GM23338 (cell line): ENCODE measurements at regions not wholly inside any gene's neighbourhood (a gene's known extent, or its start where the extent isn't known, plus 50 kb on each side); places are given as distances from the start of the nearest gene placed in this dataset.

ENCODE experiments used
- ATAC-seq: fragments of 200-7000 bp; cut with Tn5 transposase; 3 replicates; pipeline ENCODE4 v1.9.1; 2020
- DNase-seq: peaks from one replicate; pipeline ENCODE4 v3.0.0-alpha.2; 2015; ENCODE audit warnings: low spot score
- H2AFZ ChIP-seq: fragments of 200-600 bp; sonication (generic); 2 replicates; pipeline ENCODE4 v1.8.0; 2016; ENCODE audit warnings: antibody characterized with exemption, mild to moderate bottlenecking, moderate library complexity
- H3F3A ChIP-seq: fragments of 200-600 bp; sonication (generic); replicated peaks from 2 replicates; pipeline ENCODE4 v1.8.0; 2017; ENCODE audit warnings: antibody characterized with exemption, mixed run types, low read depth
- H3K27ac ChIP-seq: fragments of 200-600 bp; sonication (generic); 2 replicates; pipeline ENCODE4 v1.6.1; 2016; ENCODE audit warnings: low read depth
- H3K27me3 ChIP-seq: fragments of 200-600 bp; sonication (generic); 2 replicates; pipeline ENCODE4 v1.8.0; 2016; ENCODE audit warnings: mild to moderate bottlenecking, mixed run types, moderate library complexity; ENCODE audit not compliant: insufficient read depth
- H3K36me3 ChIP-seq: fragments of 200-600 bp; sonication (generic); 2 replicates; pipeline ENCODE4 v1.8.0; 2016; ENCODE audit warnings: mild to moderate bottlenecking; ENCODE audit not compliant: insufficient read depth
- H3K4me1 ChIP-seq: fragments of 200-600 bp; sonication (generic); 2 replicates; pipeline ENCODE4 v1.8.0; 2016; ENCODE audit warnings: mild to moderate bottlenecking, moderate library complexity; ENCODE audit not compliant: insufficient read depth
- H3K4me2 ChIP-seq: fragments of 200-600 bp; sonication (generic); 2 replicates; pipeline ENCODE4 v1.7.1; 2017; ENCODE audit warnings: mixed run types
- H3K4me3 ChIP-seq: fragments of 200-600 bp; sonication (generic); 2 replicates; pipeline ENCODE4 v1.6.1; 2016; ENCODE audit warnings: mixed run types
- H3K79me2 ChIP-seq: fragments of 200-600 bp; sonication (generic); replicated peaks from 2 replicates; pipeline ENCODE4 v1.8.0; 2017; ENCODE audit warnings: mild to moderate bottlenecking; ENCODE audit not compliant: insufficient read depth
- H3K9me2 ChIP-seq: fragments of 200-600 bp; sonication (generic); 2 replicates; pipeline ENCODE4 v1.8.0; 2017; ENCODE audit not compliant: insufficient read depth
- H4K20me1 ChIP-seq: fragments of 200-600 bp; sonication (generic); replicated peaks from 2 replicates; pipeline ENCODE4 v1.8.0; 2017; ENCODE audit warnings: mild to moderate bottlenecking; ENCODE audit not compliant: insufficient read depth
- H3K27ac Mint-ChIP-seq: 2 replicates; pipeline ENCODE4 v1.8.0; 2020; ENCODE audit warnings: inconsistent platforms, mild to moderate bottlenecking, moderate library complexity, mixed read lengths
- H3K27me3 Mint-ChIP-seq: 3 replicates; pipeline ENCODE4 v1.8.0; 2022; ENCODE audit warnings: low read depth, mild to moderate bottlenecking, moderate library complexity, mixed read lengths, inconsistent platforms; ENCODE audit not compliant: insufficient read depth, poor library complexity
- H3K36me3 Mint-ChIP-seq: 3 replicates; pipeline ENCODE4 v1.8.0; 2021; ENCODE audit warnings: low read depth, mild to moderate bottlenecking, inconsistent platforms, moderate library complexity, mixed read lengths
- H3K4me1 Mint-ChIP-seq: 3 replicates; pipeline ENCODE4 v1.8.0; 2020; ENCODE audit warnings: mild to moderate bottlenecking, inconsistent platforms, mixed read lengths
- H3K4me3 Mint-ChIP-seq: 3 replicates; pipeline ENCODE4 v1.8.0; 2021; ENCODE audit warnings: moderate library complexity, mild to moderate bottlenecking, inconsistent platforms, mixed read lengths
- H3K9me3 Mint-ChIP-seq: 3 replicates; pipeline ENCODE4 v1.8.0; 2020; ENCODE audit warnings: moderate library complexity, mild to moderate bottlenecking, inconsistent platforms, mixed read lengths
- CREB1 ChIP-seq: fragments of 250-450 bp; sonication (Bioruptor Pico); IDR thresholded peaks from 2 replicates; pipeline ENCODE4 v1.5.0; 2020; ENCODE audit warnings: low read depth, mild to moderate bottlenecking, moderate library complexity
- CTCF ChIP-seq, 2 experiments: fragments of 200-600 bp in 1 of 2; sonication (generic) in 1 of 2; conservative IDR thresholded peaks; 2 replicates each; pipeline versions ENCODE4 v1.5.1 to v1.6.1; 2016 to 2017; ENCODE audit warnings: antibody characterized with exemption in 2 of 2, low read depth in 2 of 2, mild to moderate bottlenecking in 2 of 2, moderate library complexity in 1 of 2
- ETS1 ChIP-seq: IDR thresholded peaks from 2 replicates; pipeline ENCODE4 v1.6.1; 2016; ENCODE audit warnings: antibody characterized with exemption
- EZH2 ChIP-seq: fragments of 200-600 bp; sonication (generic); IDR thresholded peaks from one replicate; pipeline ENCODE4 v1.8.0; 2017; ENCODE audit warnings: antibody characterized with exemption, mild to moderate bottlenecking, low read depth; ENCODE audit not compliant: unreplicated experiment
- EZH2phosphoT487 ChIP-seq: fragments of 200-600 bp; sonication (generic); IDR thresholded peaks from one replicate; pipeline ENCODE4 v1.8.1; 2018; ENCODE audit warnings: antibody characterized with exemption; ENCODE audit not compliant: unreplicated experiment
- JUNB ChIP-seq: IDR thresholded peaks from one replicate; pipeline ENCODE4 v1.6.1; 2016; ENCODE audit warnings: antibody characterized with exemption; ENCODE audit not compliant: unreplicated experiment
- NANOG ChIP-seq: IDR thresholded peaks from 2 replicates; pipeline ENCODE4 v1.6.1; 2016; ENCODE audit warnings: antibody characterized with exemption, borderline replicate concordance
- POLR2AphosphoS5 ChIP-seq: IDR thresholded peaks from 2 replicates; pipeline ENCODE4 v1.6.1; 2016; ENCODE audit warnings: antibody characterized with exemption, low read depth
- REST ChIP-seq: IDR thresholded peaks from one replicate; pipeline ENCODE4 v1.6.1; 2018; ENCODE audit warnings: antibody characterized with exemption; ENCODE audit not compliant: unreplicated experiment
- STAT1 ChIP-seq: IDR thresholded peaks from one replicate; pipeline ENCODE4 v1.6.1; 2016; ENCODE audit warnings: antibody characterized with exemption; ENCODE audit not compliant: unreplicated experiment
- ZNF114 ChIP-seq: fragments of 250-450 bp; sonication (Bioruptor Pico); IDR thresholded peaks from 2 replicates; pipeline ENCODE4 v1.5.0; 2020; ENCODE audit warnings: mild to moderate bottlenecking, moderate library complexity
- ZNF331 ChIP-seq: fragments of 250-450 bp; sonication (Bioruptor Pico); IDR thresholded peaks from 2 replicates; pipeline ENCODE4 v1.5.0; 2020; ENCODE audit warnings: low read depth, mild to moderate bottlenecking, moderate library complexity
- ZNF462 ChIP-seq: fragments of 250-450 bp; sonication (Bioruptor Pico); IDR thresholded peaks from 2 replicates; pipeline ENCODE4 v1.5.0; 2020; ENCODE audit warnings: mild to moderate bottlenecking, moderate library complexity

- H3K27me3 ChIP-seq: no peaks in the 10 kb centered on the region
- Mint-ChIP-seq H3K36me3 (no peaks in the 10 kb centered on the region), H3K4me1 (peaks cover 3% of the 10 kb centered on the region; the same call in 2 of the 3 replicates), H3K4me3 (no peak overlapping the region), H3K27ac (no peak overlapping the region), H3K27me3 (peaks cover 5% of the 10 kb centered on the region), H3K9me3 (no peaks in the 10 kb centered on the region)
- no peaks in the 10 kb centered on the region for H3K36me3 ChIP-seq
- no peak overlapping the region for H2AFZ ChIP-seq
- 0 out of 2 replicates have a peak, but pooled peaks cover 8% of the 10 kb centered on the region for H3K9me2 ChIP-seq
- DNase-seq: no peak
- no peak for ATAC-seq
- no peak overlapping the region for H3K4me3 ChIP-seq
- H4K20me1 ChIP-seq: no peaks in the 10 kb centered on the region
- no peaks in the 10 kb centered on the region for H3K79me2 ChIP-seq
- H3K4me1 ChIP-seq: peaks cover 2% of the 10 kb centered on the region; the same call in 1 of the 2 replicates
- no peaks in the 10 kb centered on the region for H3F3A ChIP-seq
- TF ChIP-seq EZH2 (no peak), STAT1 (no peak), ETS1 (no peak), CTCF (conservative IDR thresholded peaks at IDR 0.05; ENCODE audit: low read depth in 2 of 2) (no peak), ZNF114 (CRISPR knock-in tag) (no peak), POLR2AphosphoS5 (no peak), ZNF462 (CRISPR knock-in tag) (no peak), JUNB (no peak), CREB1 (CRISPR knock-in tag) (no peak), NANOG (no peak), REST (no peak), ZNF331 (CRISPR knock-in tag) (no peak), EZH2phosphoT487 (no peak)
- H3K27ac ChIP-seq: no peak overlapping the region
- no peak overlapping the region for H3K4me2 ChIP-seq
Observed at GRCh38 chr6:137690034-137690433, 177.0 kb upstream of the TNFAIP3 start.
